ENCODE measurements at regions not wholly inside any gene's neighbourhood (a gene's known extent, or its start where the extent isn't known, plus 50 kb on each side); places are given as distances from the start of the nearest gene placed in this dataset.

- no peaks in the 10 kb centered on the region for H3K79me2 ChIP-seq (ENCODE audit: insufficient read depth, low read length)
- H3K36me3 ChIP-seq (ENCODE audit: insufficient read depth, low read length): no peaks in the 10 kb centered on the region
- H3K9ac ChIP-seq (ENCODE audit: low read depth, low read length, poor library complexity, severe bottlenecking): no peak overlapping the region
- no peaks in the 10 kb centered on the region for H3K4me1 ChIP-seq (ENCODE audit: insufficient read depth, low read length, poor library complexity, severe bottlenecking)
- no peaks in the 10 kb centered on the region for H4K20me1 ChIP-seq (ENCODE audit: insufficient read depth, low read length, poor library complexity, severe bottlenecking)
- H3K4me3 ChIP-seq (ENCODE audit: low read length, poor library complexity, severe bottlenecking): no peak overlapping the region
- no peak overlapping the region for H3K4me2 ChIP-seq (ENCODE audit: low read depth, low read length, poor library complexity, severe bottlenecking)
- TF ChIP-seq CTCF (conservative IDR thresholded peaks at IDR 0.05; ENCODE audit: low read length) (no peak), EZH2phosphoT487 (IDR thresholded peaks at IDR 0.05; ENCODE audit: borderline replicate concordance) (no peak)
- no peaks in the 10 kb centered on the region for H3K9me2 ChIP-seq (replicated peaks; ENCODE audit: low read depth, low read length)
- H3K9me3 ChIP-seq (ENCODE audit: insufficient read depth, low read depth, low read length): no peaks in the 10 kb centered on the region
- H3K27me3 ChIP-seq (ENCODE audit: insufficient read depth, low read length, poor library complexity, severe bottlenecking): no peaks in the 10 kb centered on the region
- no peaks in the 10 kb centered on the region for H3F3A ChIP-seq (ENCODE audit: low read depth)
- no peak overlapping the region for H2AFZ ChIP-seq (ENCODE audit: low read length)
Measured at GRCh38 chr9:99752417-99753109, 69.1 kb upstream of the NR4A3 start.

- Histone ChIP-seq H3K4me1 (ENCODE audit: insufficient read depth, low read length, poor library complexity, severe bottlenecking) (no peaks in the 10 kb centered on the region), H3K27me3 (ENCODE audit: insufficient read depth, low read length, poor library complexity, severe bottlenecking) (no peaks in the 10 kb centered on the region), H3K9ac (ENCODE audit: low read depth, low read length, poor library complexity, severe bottlenecking) (no peak overlapping the region), H3K9me3 (ENCODE audit: insufficient read depth, low read depth, low read length) (no peaks in the 10 kb centered on the region), H2AFZ (ENCODE audit: low read length) (no peak overlapping the region), H3K9me2 (replicated peaks; ENCODE audit: low read depth, low read length) (no peaks in the 10 kb centered on the region), H3K4me3 (ENCODE audit: low read length, poor library complexity, severe bottlenecking) (no peak overlapping the region), H3F3A (ENCODE audit: low read depth) (no peaks in the 10 kb centered on the region), H3K36me3 (ENCODE audit: insufficient read depth, low read length) (no peaks in the 10 kb centered on the region), H4K20me1 (ENCODE audit: insufficient read depth, low read length, poor library complexity, severe bottlenecking) (no peaks in the 10 kb centered on the region), H3K79me2 (ENCODE audit: insufficient read depth, low read length) (no peaks in the 10 kb centered on the region), H3K4me2 (ENCODE audit: low read depth, low read length, poor library complexity, severe bottlenecking) (no peak overlapping the region)
- TF ChIP-seq EZH2phosphoT487 (IDR thresholded peaks at IDR 0.05; ENCODE audit: borderline replicate concordance): no peak
- no peak for TF ChIP-seq CTCF (conservative IDR thresholded peaks at IDR 0.05; ENCODE audit: low read length)
Measured at GRCh38 chr9:99753436-99753835, 68.2 kb upstream of the NR4A3 start.

- no peaks in the 10 kb centered on the region for H3K27me3 ChIP-seq (ENCODE audit: insufficient read depth, low read length, poor library complexity, severe bottlenecking)
- H2AFZ ChIP-seq (ENCODE audit: low read length): no peak overlapping the region
- H3K4me2 ChIP-seq (ENCODE audit: low read depth, low read length, poor library complexity, severe bottlenecking): no peak overlapping the region
- H3F3A ChIP-seq (ENCODE audit: low read depth): no peaks in the 10 kb centered on the region
- no peaks in the 10 kb centered on the region for H3K9me2 ChIP-seq (replicated peaks; ENCODE audit: low read depth, low read length)
- H3K36me3 ChIP-seq (ENCODE audit: insufficient read depth, low read length): no peaks in the 10 kb centered on the region
- no peak overlapping the region for H3K9ac ChIP-seq (ENCODE audit: low read depth, low read length, poor library complexity, severe bottlenecking)
- H3K9me3 ChIP-seq (ENCODE audit: insufficient read depth, low read depth, low read length): no peaks in the 10 kb centered on the region
- H3K79me2 ChIP-seq (ENCODE audit: insufficient read depth, low read length): no peaks in the 10 kb centered on the region
- TF ChIP-seq CTCF (conservative IDR thresholded peaks at IDR 0.05; ENCODE audit: low read length): no peak
- TF ChIP-seq EZH2phosphoT487 (IDR thresholded peaks at IDR 0.05; ENCODE audit: borderline replicate concordance): no peak
- no peaks in the 10 kb centered on the region for H4K20me1 ChIP-seq (ENCODE audit: insufficient read depth, low read length, poor library complexity, severe bottlenecking)
- H3K4me3 ChIP-seq (ENCODE audit: low read length, poor library complexity, severe bottlenecking): no peak overlapping the region
- no peaks in the 10 kb centered on the region for H3K4me1 ChIP-seq (ENCODE audit: insufficient read depth, low read length, poor library complexity, severe bottlenecking)
Measured at GRCh38 chr9:99760421-99760820, 61.3 kb upstream of the NR4A3 start.
